ENCODE measurements at regions not wholly inside any gene's neighbourhood (a gene's known extent, or its start where the extent isn't known, plus 50 kb on each side); places are given as distances from the start of the nearest gene placed in this dataset.

- no peak overlapping the region for H3K4me3 Mint-ChIP-seq (ENCODE audit: low read depth)
These were observed 150.2 kb upstream of the BMP4 start for GRCh38 chr14:54106661-54107377.

GRCh38 chr14:54108481-54109471 is 152.2 kb upstream of the BMP4 start:
- H3K27me3 Mint-ChIP-seq: no peaks in the 10 kb centered on the region
- H3K4me3 Mint-ChIP-seq (ENCODE audit: low read depth): no peak overlapping the region
- no peak for TF ChIP-seq CTCF (IDR thresholded peaks at IDR 0.05; ENCODE audit: unreplicated experiment)
- H3K4me1 Mint-ChIP-seq (ENCODE audit: low read depth): peaks cover 3% of the 10 kb centered on the region
- H3K27ac Mint-ChIP-seq: no peak overlapping the region
- DNase-seq (ENCODE audit: low spot score, unreplicated experiment): no peak
- H3K9me3 Mint-ChIP-seq (ENCODE audit: low read depth): peaks cover 4% of the 10 kb centered on the region
- H3K36me3 Mint-ChIP-seq (ENCODE audit: insufficient read depth): no peaks in the 10 kb centered on the region

More at GRCh38 chr14:54106661-54107377, 150.2 kb upstream of the BMP4 start:
- H3K27ac Mint-ChIP-seq: no peak overlapping the region
- peaks cover 3% of the 10 kb centered on the region for H3K4me1 Mint-ChIP-seq (ENCODE audit: low read depth)
- no peaks in the 10 kb centered on the region for H3K27me3 Mint-ChIP-seq
- TF ChIP-seq CTCF (IDR thresholded peaks at IDR 0.05; ENCODE audit: unreplicated experiment): no peak
- no peaks in the 10 kb centered on the region for H3K36me3 Mint-ChIP-seq (ENCODE audit: insufficient read depth)
- H3K9me3 Mint-ChIP-seq (ENCODE audit: low read depth): no peaks in the 10 kb centered on the region
- no peak for DNase-seq (ENCODE audit: low spot score, unreplicated experiment)

- Mint-ChIP-seq H3K27me3 (no peaks in the 10 kb centered on the region), H3K27ac (no peak overlapping the region), H3K36me3 (ENCODE audit: insufficient read depth) (no peaks in the 10 kb centered on the region), H3K9me3 (ENCODE audit: low read depth) (peaks cover 4% of the 10 kb centered on the region), H3K4me1 (ENCODE audit: low read depth) (peaks cover 3% of the 10 kb centered on the region), H3K4me3 (ENCODE audit: low read depth) (no peak overlapping the region)
- no peak for TF ChIP-seq CTCF (IDR thresholded peaks at IDR 0.05; ENCODE audit: unreplicated experiment)
- DNase-seq (ENCODE audit: low spot score, unreplicated experiment): no peak
These were observed 153.0 kb upstream of the BMP4 start for GRCh38 chr14:54109521-54110120.

GRCh38 chr14:54114941-54115340 is 158.3 kb upstream of the BMP4 start:
- Mint-ChIP-seq H3K4me1 (ENCODE audit: low read depth) (no peaks in the 10 kb centered on the region), H3K27ac (no peak overlapping the region), H3K27me3 (no peaks in the 10 kb centered on the region), H3K9me3 (ENCODE audit: low read depth) (peaks cover 4% of the 10 kb centered on the region), H3K4me3 (ENCODE audit: low read depth) (no peak overlapping the region), H3K36me3 (ENCODE audit: insufficient read depth) (no peaks in the 10 kb centered on the region)
- no peak for TF ChIP-seq CTCF (IDR thresholded peaks at IDR 0.05; ENCODE audit: unreplicated experiment)
- no peak for DNase-seq (ENCODE audit: low spot score, unreplicated experiment)

Measured in progenitor cell of endocrine pancreas (in vitro differentiated cells).